MM.1S (cell line): ENCODE measurements at regions not wholly inside any gene's neighbourhood (a gene's known extent, or its start where the extent isn't known, plus 50 kb on each side); places are given as distances from the start of the nearest gene placed in this dataset.

Experiments used
- DNase-seq: peaks from one replicate; pipeline ENCODE4 v3.0.0-alpha.2; 2015
- H2AFZ ChIP-seq: fragments of 300-600 bp; sonication (generic); 2 replicates; pipeline ENCODE4 v1.6.0; 2016; ENCODE audit warnings: antibody characterized with exemption, low read length
- H3F3A ChIP-seq: fragments of 300-600 bp; sonication (generic); 2 replicates; pipeline ENCODE4 v1.6.1; 2016; ENCODE audit warnings: mild to moderate bottlenecking, antibody characterized with exemption, low read length, moderate library complexity, mixed read lengths; ENCODE audit not compliant: insufficient read depth
- H3K27ac ChIP-seq: fragments of 300-600 bp; sonication (generic); 2 replicates; pipeline ENCODE4 v1.5.1; 2016; ENCODE audit warnings: mild to moderate bottlenecking, low read length
- H3K27me3 ChIP-seq: fragments of 300-600 bp; sonication (generic); replicated peaks from 2 replicates; pipeline ENCODE4 v1.6.0; 2016; ENCODE audit warnings: low read length; ENCODE audit not compliant: insufficient read depth
- H3K36me3 ChIP-seq: fragments of 300-600 bp; sonication (generic); replicated peaks from 2 replicates; pipeline ENCODE4 v1.6.1; 2016; ENCODE audit warnings: mild to moderate bottlenecking, low read length, mixed read lengths; ENCODE audit not compliant: insufficient read depth
- H3K4me1 ChIP-seq: fragments of 300-600 bp; sonication (generic); 2 replicates; pipeline ENCODE4 v1.6.1; 2016; ENCODE audit warnings: low read length, mixed read lengths
- H3K4me2 ChIP-seq: fragments of 300-600 bp; sonication (generic); 2 replicates; pipeline ENCODE4 v1.6.0; 2016; ENCODE audit warnings: low read depth, low read length
- H3K4me3 ChIP-seq: fragments of 300-600 bp; sonication (generic); 2 replicates; pipeline ENCODE4 v1.5.1; 2016; ENCODE audit warnings: low read length, mixed read lengths
- H3K79me2 ChIP-seq: fragments of 300-600 bp; sonication (generic); 2 replicates; pipeline ENCODE4 v1.6.1; 2016; ENCODE audit warnings: mixed run types, low read length, mixed read lengths
- H3K9ac ChIP-seq: fragments of 300-600 bp; sonication (generic); 2 replicates; pipeline ENCODE4 v1.6.1; 2016; ENCODE audit warnings: low read length, mixed read lengths
- H3K9me2 ChIP-seq: fragments of 300-600 bp; sonication (generic); replicated peaks from 2 replicates; pipeline ENCODE4 v1.6.1; 2016; ENCODE audit warnings: mild to moderate bottlenecking, low read length, mixed read lengths; ENCODE audit not compliant: insufficient read depth
- H3K9me3 ChIP-seq: fragments of 300-600 bp; sonication (generic); replicated peaks from 2 replicates; pipeline ENCODE4 v1.6.1; 2016; ENCODE audit warnings: mild to moderate bottlenecking, low read length, mixed read lengths; ENCODE audit not compliant: insufficient read depth
- H4K20me1 ChIP-seq: fragments of 300-600 bp; sonication (generic); 2 replicates; pipeline ENCODE4 v1.6.1; 2016; ENCODE audit warnings: mild to moderate bottlenecking, low read length, moderate library complexity, mixed read lengths; ENCODE audit not compliant: insufficient read depth
- EZH2 ChIP-seq: fragments of 300-600 bp; sonication (generic); optimal IDR thresholded peaks from 2 replicates; pipeline ENCODE3; 2017; ENCODE audit warnings: low read depth, mild to moderate bottlenecking, antibody characterized with exemption, low read length, mixed read lengths
- EZH2phosphoT487 ChIP-seq: fragments of 300-600 bp; sonication (generic); IDR thresholded peaks from 2 replicates; pipeline ENCODE4 v1.6.1; 2018; ENCODE audit warnings: antibody characterized with exemption, low read length
- TF ChIP-seq, protein P1 (sequence below): fragments of 300-600 bp; sonication (generic); IDR thresholded peaks from 2 replicates; pipeline ENCODE4 v1.5.1; 2016; ENCODE audit warnings: antibody characterized with exemption, low read length, mixed read lengths

DNA sequence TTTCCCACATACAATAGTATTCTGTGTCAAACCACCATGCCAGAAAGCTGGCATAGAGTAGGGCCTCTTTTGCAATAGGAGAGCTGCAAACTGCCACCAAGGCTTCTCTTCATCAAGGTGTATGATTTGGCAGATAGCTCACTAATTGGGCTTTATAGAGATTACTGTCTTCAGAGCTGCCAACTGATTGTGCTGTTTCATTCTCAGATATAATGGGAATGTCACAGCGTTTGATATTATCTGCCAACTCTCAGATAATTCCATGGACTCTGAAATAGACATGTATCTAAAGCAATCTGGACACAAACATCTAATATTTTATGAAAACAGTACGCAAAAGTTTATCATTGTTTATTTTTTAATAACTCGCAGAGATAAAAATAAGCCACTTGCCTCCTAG lies 1289.1 kb downstream of the STIM2 start:
- TF ChIP-seq EZH2phosphoT487, result no peak
- TF ChIP-seq EZH2, result no peak
- TF ChIP-seq, protein P1, sequence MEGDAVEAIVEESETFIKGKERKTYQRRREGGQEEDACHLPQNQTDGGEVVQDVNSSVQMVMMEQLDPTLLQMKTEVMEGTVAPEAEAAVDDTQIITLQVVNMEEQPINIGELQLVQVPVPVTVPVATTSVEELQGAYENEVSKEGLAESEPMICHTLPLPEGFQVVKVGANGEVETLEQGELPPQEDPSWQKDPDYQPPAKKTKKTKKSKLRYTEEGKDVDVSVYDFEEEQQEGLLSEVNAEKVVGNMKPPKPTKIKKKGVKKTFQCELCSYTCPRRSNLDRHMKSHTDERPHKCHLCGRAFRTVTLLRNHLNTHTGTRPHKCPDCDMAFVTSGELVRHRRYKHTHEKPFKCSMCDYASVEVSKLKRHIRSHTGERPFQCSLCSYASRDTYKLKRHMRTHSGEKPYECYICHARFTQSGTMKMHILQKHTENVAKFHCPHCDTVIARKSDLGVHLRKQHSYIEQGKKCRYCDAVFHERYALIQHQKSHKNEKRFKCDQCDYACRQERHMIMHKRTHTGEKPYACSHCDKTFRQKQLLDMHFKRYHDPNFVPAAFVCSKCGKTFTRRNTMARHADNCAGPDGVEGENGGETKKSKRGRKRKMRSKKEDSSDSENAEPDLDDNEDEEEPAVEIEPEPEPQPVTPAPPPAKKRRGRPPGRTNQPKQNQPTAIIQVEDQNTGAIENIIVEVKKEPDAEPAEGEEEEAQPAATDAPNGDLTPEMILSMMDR, result no peak
- H3K9ac ChIP-seq, result no peak overlapping the region
- DNase-seq, result no peak

DNA sequence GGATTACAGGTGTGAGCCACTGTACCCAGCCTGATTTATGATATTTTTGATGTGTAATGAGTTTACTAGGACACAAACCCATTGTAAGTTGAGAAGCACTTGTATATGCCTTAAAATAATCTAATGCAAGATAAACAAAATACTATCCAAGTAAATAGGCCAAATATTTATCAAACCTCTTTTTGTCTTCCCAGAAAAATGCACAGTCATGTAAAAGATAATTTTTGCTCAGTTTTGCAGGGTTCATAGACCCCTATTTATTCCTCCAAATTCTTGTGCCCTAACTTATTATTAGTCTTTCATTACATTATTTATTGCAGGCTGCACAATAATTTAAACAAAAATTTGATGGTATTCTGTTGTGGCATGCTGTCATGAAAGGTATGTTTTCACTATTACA lies 1290.7 kb downstream of the STIM2 start:
- H3K4me2 ChIP-seq, result no peak overlapping the region
- no peak for DNase-seq
- H3K27ac ChIP-seq, result no peak overlapping the region
- H2AFZ ChIP-seq, result no peak overlapping the region
- H3K9me3 ChIP-seq, result no peaks in the 10 kb centered on the region
- H3K4me1 ChIP-seq, result no peaks in the 10 kb centered on the region
- H3K27me3 ChIP-seq, result no peaks in the 10 kb centered on the region
- H3K79me2 ChIP-seq, result no peaks in the 10 kb centered on the region
- H3K4me3 ChIP-seq, result no peak overlapping the region
- H3K9ac ChIP-seq, result no peak overlapping the region
- no peaks in the 10 kb centered on the region for H4K20me1 ChIP-seq
- no peaks in the 10 kb centered on the region for H3K36me3 ChIP-seq
- H3F3A ChIP-seq, result no peaks in the 10 kb centered on the region
- no peaks in the 10 kb centered on the region for H3K9me2 ChIP-seq
- no peak for TF ChIP-seq EZH2
- TF ChIP-seq, protein P1, result no peak

More for the DNA sequence above, 1289.1 kb downstream of the STIM2 start:
- Histone ChIP-seq H3K27me3 (no peaks in the 10 kb centered on the region), H3K9me2 (no peaks in the 10 kb centered on the region), H3K4me2 (no peak overlapping the region), H3K27ac (no peak overlapping the region), H2AFZ (no peak overlapping the region), H3K4me1 (no peaks in the 10 kb centered on the region), H3K4me3 (no peak overlapping the region), H3K9me3 (no peaks in the 10 kb centered on the region), H3K79me2 (no peaks in the 10 kb centered on the region), H4K20me1 (no peaks in the 10 kb centered on the region), H3K36me3 (no peaks in the 10 kb centered on the region), H3F3A (no peaks in the 10 kb centered on the region)

- Histone ChIP-seq H3K4me1 (peaks cover 4% of the 10 kb centered on the region; the same call in 1 of the 2 replicates), H3K4me3 (no peak overlapping the region), H3K9me3 (no peaks in the 10 kb centered on the region), H3K4me2 (no peak overlapping the region), H3K27ac (peak overlapping the region; percentile 28; the same call in 1 of the 2 replicates), H4K20me1 (no peaks in the 10 kb centered on the region), H3K79me2 (no peaks in the 10 kb centered on the region), H3K9ac (no peak overlapping the region), H3K27me3 (no peaks in the 10 kb centered on the region), H3K9me2 (no peaks in the 10 kb centered on the region), H2AFZ (no peak overlapping the region), H3K36me3 (no peaks in the 10 kb centered on the region), H3F3A (no peaks in the 10 kb centered on the region)
- DNase-seq, result peak; percentile 59
- TF ChIP-seq, protein P1, result no peak
- TF ChIP-seq EZH2 (no peak), EZH2phosphoT487 (no peak)
Observed at GRCh38 chr4:28167411-28167810, 1306.8 kb downstream of the STIM2 start.
